IMR-90 (cell line): ENCODE measurements at regions not wholly inside any gene's neighbourhood (a gene's known extent, or its start where the extent isn't known, plus 50 kb on each side); places are given as distances from the start of the nearest gene placed in this dataset.

Experiments
- ATAC-seq: fragments of 200-7000 bp; cut with Tn5 transposase; 2 replicates; pipeline ENCODE4 v1.9.1; 2020; ENCODE audit warnings: low read depth, mild to moderate bottlenecking, moderate library complexity
- BruUV-seq: library from RNA; stranded (reverse); fragments of 400-500 nt; replicated peaks from 2 replicates; lab custom pipeline; 2021; lab: Mats Ljungman, UMichigan
- CTCF ChIA-PET: fragments of 300-600 bp; formaldehyde crosslinking; extraction: SDS; loops from one replicate; lab custom pipeline; 2021; ENCODE audit warnings: antibody characterized with exemption; lab: Yijun Ruan, JAX
- POLR2A ChIA-PET: fragments of 300-600 bp; sonication (Branson Sonifier 250); formaldehyde crosslinking; loops from one replicate; lab custom pipeline; 2022; ENCODE audit warnings: antibody characterized with exemption; ENCODE audit not compliant: unreplicated experiment; lab: Charles Lee
- DNase-seq: peaks from one replicate; pipeline ENCODE4 v3.0.0; 2013
- H2AFZ ChIP-seq: replicated peaks from 2 replicates; pipeline ENCODE3; 2013; ENCODE audit warnings: low read length, mild to moderate bottlenecking; ENCODE audit not compliant: poor library complexity
- H2AK5ac ChIP-seq: 2 replicates; pipeline ENCODE4 v1.6.1; 2013; ENCODE audit warnings: low read depth, low read length, inconsistent platforms
- H2AK9ac ChIP-seq: replicated peaks from 2 replicates; pipeline ENCODE3; 2013; ENCODE audit warnings: mild to moderate bottlenecking, low read depth, low read length, moderate library complexity; ENCODE audit not compliant: poor library complexity
- H2BK120ac ChIP-seq: 2 replicates; pipeline ENCODE4 v1.6.1; 2013; ENCODE audit warnings: low read depth, low read length, inconsistent platforms
- H2BK15ac ChIP-seq: 3 replicates; pipeline ENCODE4 v1.6.1; 2013; ENCODE audit warnings: low read depth, low read length, inconsistent platforms
- H2BK20ac ChIP-seq: 2 replicates; pipeline ENCODE4 v1.6.1; 2013; ENCODE audit warnings: low read depth, mild to moderate bottlenecking, inconsistent platforms, low read length, moderate library complexity
- H2BK5ac ChIP-seq: 2 replicates; pipeline ENCODE4 v1.6.1; 2013; ENCODE audit warnings: mild to moderate bottlenecking, low read depth, low read length, inconsistent platforms; ENCODE audit not compliant: poor library complexity, severe bottlenecking
- H3K14ac ChIP-seq: replicated peaks from 2 replicates; pipeline ENCODE4 v1.6.1; 2013; ENCODE audit warnings: low read depth, low read length, inconsistent platforms
- H3K18ac ChIP-seq: 2 replicates; pipeline ENCODE4 v1.6.1; 2013; ENCODE audit warnings: low read depth, low read length, control low read depth
- H3K23ac ChIP-seq: 2 replicates; pipeline ENCODE4 v1.6.1; 2013; ENCODE audit warnings: low read depth, low read length, inconsistent platforms
- H3K27ac ChIP-seq: 2 replicates; pipeline ENCODE4 v1.5.1; 2013; ENCODE audit warnings: mild to moderate bottlenecking, control low read depth, low read length; ENCODE audit not compliant: insufficient read depth
- H3K27me3 ChIP-seq: 2 replicates; pipeline ENCODE4 v1.6.1; 2013; ENCODE audit warnings: low read length; ENCODE audit not compliant: control insufficient read depth, insufficient read depth
- H3K36me3 ChIP-seq: 2 replicates; pipeline ENCODE4 v1.6.1; 2013; ENCODE audit warnings: low read length, mixed read lengths; ENCODE audit not compliant: control insufficient read depth, insufficient read depth
- H3K4ac ChIP-seq: 2 replicates; pipeline ENCODE4 v1.6.1; 2013; ENCODE audit warnings: low read depth, low read length, inconsistent platforms
- H3K4me1 ChIP-seq: 2 replicates; pipeline ENCODE4 v1.6.1; 2013; ENCODE audit warnings: low read length, mixed read lengths; ENCODE audit not compliant: control insufficient read depth, insufficient read depth
- H3K4me2 ChIP-seq: 2 replicates; pipeline ENCODE4 v1.6.1; 2013; ENCODE audit warnings: low read depth, mild to moderate bottlenecking, control low read depth, low read length, moderate library complexity
- H3K4me3 ChIP-seq: 2 replicates; pipeline ENCODE4 v1.5.1; 2013; ENCODE audit warnings: low read depth, mild to moderate bottlenecking, control low read depth, low read length, moderate library complexity; ENCODE audit not compliant: insufficient read depth
- H3K56ac ChIP-seq: 2 replicates; pipeline ENCODE4 v1.6.1; 2013; ENCODE audit warnings: low read length, inconsistent platforms; ENCODE audit not compliant: insufficient read depth; ENCODE audit errors: extremely low read depth
- H3K79me1 ChIP-seq, 2 experiments: 2 replicates each; pipeline ENCODE4 v1.6.1; 2013; ENCODE audit warnings: low read length in 2 of 2, inconsistent platforms in 1 of 2, low read depth in 1 of 2
- H3K9ac ChIP-seq: 2 replicates; pipeline ENCODE4 v1.6.1; 2013; ENCODE audit warnings: low read depth, low read length, control low read depth
- H3K9me1 ChIP-seq: 2 replicates; pipeline ENCODE4 v1.6.1; 2013; ENCODE audit warnings: low read length, inconsistent platforms; ENCODE audit not compliant: insufficient read depth
- H3K9me3 ChIP-seq: 2 replicates; pipeline ENCODE4 v1.6.1; 2013; ENCODE audit warnings: low read length; ENCODE audit not compliant: control insufficient read depth, insufficient read depth
- H4K20me1 ChIP-seq: 2 replicates; pipeline ENCODE4 v1.6.1; 2013; ENCODE audit warnings: low read length, inconsistent platforms; ENCODE audit not compliant: insufficient read depth
- H4K5ac ChIP-seq: 2 replicates; pipeline ENCODE4 v1.6.1; 2013; ENCODE audit warnings: mild to moderate bottlenecking, low read depth, low read length, control low read depth
- H4K8ac ChIP-seq, 2 experiments: 2 replicates each; pipeline ENCODE4 v1.6.1; 2013; ENCODE audit warnings: low read depth in 2 of 2, low read length in 2 of 2, control low read depth in 1 of 2, inconsistent platforms in 1 of 2
- H4K91ac ChIP-seq: 2 replicates; pipeline ENCODE4 v1.6.1; 2013; ENCODE audit warnings: low read depth, low read length, inconsistent platforms; ENCODE audit not compliant: insufficient read depth
- CHD1 ChIP-seq: IDR thresholded peaks from 2 replicates; pipeline ENCODE4 v1.6.1; 2012; ENCODE audit warnings: low read depth, low read length, improper control_type of control experiment
- FOS ChIP-seq: fragments of 150-350 bp; IDR thresholded peaks from 2 replicates; pipeline ENCODE4 v1.6.1; 2016; ENCODE audit warnings: low read depth, low read length
- MAFK ChIP-seq: IDR thresholded peaks from 2 replicates; pipeline ENCODE4 v1.6.1; 2012; ENCODE audit warnings: low read depth, low read length, improper control_type of control experiment
- MAZ ChIP-seq: IDR thresholded peaks from 2 replicates; pipeline ENCODE4 v1.6.1; 2012; ENCODE audit warnings: low read depth, mild to moderate bottlenecking, low read length, improper control_type of control experiment, moderate library complexity, borderline replicate concordance
- POLR2A ChIP-seq: IDR thresholded peaks from 2 replicates; pipeline ENCODE4 v1.6.1; 2012; ENCODE audit warnings: mild to moderate bottlenecking, low read depth, low read length
- SMC3 ChIP-seq: fragments of 150-350 bp; IDR thresholded peaks from 2 replicates; pipeline ENCODE4 v1.6.1; 2016; ENCODE audit warnings: low read depth, mild to moderate bottlenecking, antibody characterized with exemption, low read length, moderate library complexity
- WGBS, 2 experiments: methylation state at CpG; one replicate each; pipeline versions ENCODE4 v1.1.5 to v1.1.7; 2013; ENCODE audit warnings: missing lambda C conversion rate in 2 of 2; ENCODE audit not compliant: insufficient read length in 1 of 2; ENCODE audit errors: extremely low coverage in 2 of 2; 5-methylcytosine and 5-hydroxymethylcytosine counted together
- dilution Hi-C: fragments of 300-500 bp; cut with HindIII; formaldehyde crosslinking; loops from one replicate; pipeline ENCODE4 v1.14.3; 2018; ENCODE audit warnings: low sequenced_read_pairs; ENCODE audit not compliant: unreplicated experiment
- in situ Hi-C: fragments of 300-500 bp; cut with MboI; formaldehyde crosslinking; loops from 3 replicates; pipeline ENCODE4 v1.14.3; 2019; ENCODE audit warnings: low sequenced_read_pairs, inconsistent platforms, mixed read lengths
- intact Hi-C: fragments of 100-400 bp; cut with micrococcal nuclease; formaldehyde crosslinking; loops from 2 replicates; pipeline ENCODE4 v1.10.0; 2022

DNA sequence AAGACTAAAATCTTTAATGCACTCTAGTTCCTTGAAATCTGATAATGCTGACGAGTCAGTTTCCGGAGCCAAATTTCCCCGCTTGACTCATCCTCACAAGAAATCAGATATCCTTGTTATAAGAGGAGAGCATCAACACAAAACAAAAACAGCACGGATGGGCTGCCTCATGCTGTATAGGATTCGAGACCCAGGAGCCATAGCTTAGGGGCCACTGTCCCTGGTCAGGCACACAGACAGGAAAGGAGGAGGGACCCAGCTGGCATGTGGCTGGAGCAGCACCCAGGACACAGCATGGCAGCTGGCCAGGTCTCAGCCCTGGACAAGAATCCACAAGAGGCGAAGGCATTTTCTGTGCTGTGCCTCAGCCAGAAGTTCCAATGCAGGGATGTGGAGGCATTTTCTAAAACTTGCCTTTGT, 110.2 kb upstream of the SPATA13 start:
- Histone ChIP-seq H2BK20ac (peak overlapping the region; percentile 72), H3K9ac (no peak overlapping the region), H3K79me1 (no peaks in the 10 kb centered on the region; a peak in 1 of 4 replicates), H2AFZ (peak overlapping the region; percentile 66), H4K8ac (peak overlapping the region in 1 of 2 experiments; percentile 67; a peak in 1 of 4 replicates), H3K4me1 (peaks cover 16% of the 10 kb centered on the region), H3K4ac (peak overlapping the region; percentile 75), H2AK9ac (peak overlapping the region; percentile 3), H2BK5ac (peak overlapping the region; percentile 12), H3K27me3 (no peaks in the 10 kb centered on the region), H2BK120ac (peak overlapping the region; percentile 81), H3K23ac (no peak overlapping the region), H3K56ac (no peak overlapping the region), H3K9me1 (peaks cover 12% of the 10 kb centered on the region), H3K9me3 (peaks cover 3% of the 10 kb centered on the region; the same call in 1 of the 2 replicates), H3K4me2 (peak overlapping the region; percentile 22), H4K5ac (peak overlapping the region; percentile 56; the same call in 1 of the 2 replicates), H4K20me1 (no peaks in the 10 kb centered on the region), H2BK15ac (peak overlapping the region; percentile 2; the same call in 2 of the 3 replicates), H4K91ac (peak overlapping the region; percentile 9; the same call in 1 of the 2 replicates), H2AK5ac (peak overlapping the region; percentile 59; the same call in 1 of the 2 replicates), H3K18ac (peak overlapping the region; percentile 47), H3K36me3 (no peaks in the 10 kb centered on the region), H3K4me3 (no peak overlapping the region), H3K14ac (peak overlapping the region; percentile 69), H3K27ac (peak overlapping the region; percentile 17; the same call in 1 of the 2 replicates)
- POLR2A ChIA-PET: no interaction called here
- in situ Hi-C loops: loop anchor here (10.0 kb wide), 1 partner anchor 174 kb away; no protein-coding TSS in a partner anchor
- no peak for TF ChIP-seq SMC3
- TF ChIP-seq FOS: peak; percentile 29; the same call in 1 of the 2 replicates
- no peak for TF ChIP-seq POLR2A
- TF ChIP-seq MAZ: no peak
- TF ChIP-seq MAFK: peak; percentile 99
- no peak for TF ChIP-seq CHD1
- dilution Hi-C loops: no loop called here
- WGBS, 2 experiments: 14% methylated on average over 1 of the region's 6 CpGs; no CpG with 5 or more reads in 1 of the 2 experiments
- DNase-seq (peak; percentile 86), ATAC-seq (peak; percentile 61)
- CTCF ChIA-PET: no interaction called here
- intact Hi-C loops: loop anchor here (5.0 kb wide), 2 partner anchors 97 to 112 kb away; partner anchors contain the start of gene SPATA13
- no TSS peak for BruUV-seq
